Peyer's patch (tissue), 4 donors: ENCODE measurements at regions not wholly inside any gene's neighbourhood (a gene's known extent, or its start where the extent isn't known, plus 50 kb on each side); places are given as distances from the start of the nearest gene placed in this dataset.

Source experiments
- DNase-seq, 3 donors: peaks; one replicate each; pipeline ENCODE4 v3.0.0-alpha.2; 2017 to 2019
- H3K27ac ChIP-seq, 4 donors: fragments of 200-600 bp; sonication (generic); one replicate each; pipeline ENCODE4 v1.5.1; 2016 to 2019
- H3K27me3 ChIP-seq, 2 donors: fragments of 200-600 bp; sonication (generic); one replicate each; pipeline ENCODE4 v1.5.1; 2019
- H3K36me3 ChIP-seq, 3 donors: fragments of 200-600 bp; sonication (generic); one replicate each; pipeline ENCODE4 v1.5.1; 2016 to 2019
- H3K4me1 ChIP-seq, 4 donors: fragments of 200-600 bp; sonication (generic); one replicate each; pipeline ENCODE4 v1.5.1; 2016 to 2019
- H3K4me3 ChIP-seq, 4 donors: fragments of 200-600 bp; sonication (generic); 1 replicate in 3 of 4; 2 replicates in 1 of 4; pipeline ENCODE4 v1.5.1; 2016 to 2019; ENCODE audit warnings: mild to moderate bottlenecking in 1 of 4
- H3K9me3 ChIP-seq, 4 donors: fragments of 200-600 bp; sonication (generic); one replicate each; pipeline ENCODE4 v1.5.1; 2016 to 2019; ENCODE audit warnings: mild to moderate bottlenecking in 1 of 4
- CTCF ChIP-seq, 6 experiments: fragments of 450-650 bp in 4 of 6; fragments of 200-600 bp in 2 of 6; sonication (generic) in 1 of 6; IDR thresholded peaks; one replicate each; pipeline ENCODE4 v1.5.1; 2017 to 2019; ENCODE audit warnings: antibody characterized with exemption in 6 of 6, mild to moderate bottlenecking in 3 of 6, moderate library complexity in 1 of 6
- POLR2A ChIP-seq, 2 donors: fragments of 450-650 bp; IDR thresholded peaks; one replicate each; pipeline ENCODE4 v1.5.1; 2017; ENCODE audit warnings: antibody characterized with exemption in 2 of 2, mild to moderate bottlenecking in 2 of 2, moderate library complexity in 2 of 2

- TF ChIP-seq POLR2A (IDR thresholded peaks at IDR 0.05) (no peak), CTCF (IDR thresholded peaks at IDR 0.05) (no peak)
Observed at GRCh38 chr9:91056917-91057316, 255.3 kb downstream of the SYK start.

GRCh38 chr9:91059713-91060112 is 258.1 kb downstream of the SYK start:
- H3K4me3 ChIP-seq, result no peak overlapping the region
- H3K36me3 ChIP-seq, result no peaks in the 10 kb centered on the region
- no peaks in the 10 kb centered on the region for H3K27me3 ChIP-seq
- H3K4me1 ChIP-seq, result no peaks in the 10 kb centered on the region
- no peaks in the 10 kb centered on the region for H3K9me3 ChIP-seq
- no peak for DNase-seq
- H3K27ac ChIP-seq, result peak overlapping the region in 2 of 4 donors; percentile 12 to 43
- TF ChIP-seq POLR2A (IDR thresholded peaks at IDR 0.05) (no peak), CTCF (IDR thresholded peaks at IDR 0.05) (no peak)

More at GRCh38 chr9:91056917-91057316, 255.3 kb downstream of the SYK start:
- Histone ChIP-seq H3K4me3 (no peak overlapping the region), H3K9me3 (no peaks in the 10 kb centered on the region), H3K27ac (no peak overlapping the region), H3K36me3 (no peaks in the 10 kb centered on the region), H3K27me3 (no peaks in the 10 kb centered on the region), H3K4me1 (no peaks in the 10 kb centered on the region)
- DNase-seq, result no peak

- H3K36me3 ChIP-seq, result no peaks in the 10 kb centered on the region
- H3K4me1 ChIP-seq, result no peaks in the 10 kb centered on the region
- no peak for DNase-seq
- H3K27me3 ChIP-seq, result no peaks in the 10 kb centered on the region
- no peaks in the 10 kb centered on the region for H3K9me3 ChIP-seq
- no peak overlapping the region for H3K4me3 ChIP-seq
- peak overlapping the region; percentile 26 to 31 (median 29) for H3K27ac ChIP-seq
- TF ChIP-seq POLR2A (IDR thresholded peaks at IDR 0.05) (no peak), CTCF (IDR thresholded peaks at IDR 0.05) (no peak)
Observed at GRCh38 chr9:91060520-91061343, 259.1 kb downstream of the SYK start.

- no peaks in the 10 kb centered on the region for H3K4me1 ChIP-seq
- no peak overlapping the region for H3K4me3 ChIP-seq
- H3K27me3 ChIP-seq, result no peaks in the 10 kb centered on the region
- no peak for DNase-seq
- no peaks in the 10 kb centered on the region for H3K36me3 ChIP-seq
- peak overlapping the region in 3 of 4 donors; percentile 29 to 31 (median 29) for H3K27ac ChIP-seq
- H3K9me3 ChIP-seq, result no peaks in the 10 kb centered on the region
- TF ChIP-seq CTCF (IDR thresholded peaks at IDR 0.05) (no peak), POLR2A (IDR thresholded peaks at IDR 0.05) (no peak)
Observed at GRCh38 chr9:91061506-91061905, 259.9 kb downstream of the SYK start.

GRCh38 chr9:91062281-91062680 is 260.7 kb downstream of the SYK start:
- no peak for DNase-seq
- Histone ChIP-seq H3K4me1 (no peaks in the 10 kb centered on the region), H3K4me3 (no peak overlapping the region), H3K27ac (no peak overlapping the region), H3K36me3 (no peaks in the 10 kb centered on the region), H3K27me3 (no peaks in the 10 kb centered on the region), H3K9me3 (no peaks in the 10 kb centered on the region)
- TF ChIP-seq POLR2A (IDR thresholded peaks at IDR 0.05), result no peak
- TF ChIP-seq CTCF (IDR thresholded peaks at IDR 0.05), result no peak
